Vagina (tissue), 2 donors: ENCODE measurements at regions not wholly inside any gene's neighbourhood (a gene's known extent, or its start where the extent isn't known, plus 50 kb on each side); places are given as distances from the start of the nearest gene placed in this dataset.

Experiments used
- DNase-seq, 2 donors: peaks; one replicate each; pipeline ENCODE4 v3.0.0-alpha.2; 2017; ENCODE audit errors: extremely low spot score in 2 of 2
- H3K27ac ChIP-seq: fragments of 200-600 bp; sonication (generic); one replicate; pipeline ENCODE4 v1.5.1; 2019
- H3K27me3 ChIP-seq: fragments of 200-600 bp; sonication (generic); one replicate; pipeline ENCODE4 v1.5.1; 2019
- H3K36me3 ChIP-seq, 2 donors: fragments of 200-600 bp; sonication (generic); one replicate each; pipeline ENCODE4 v1.5.1; 2017 to 2019
- H3K4me1 ChIP-seq: fragments of 200-600 bp; sonication (generic); one replicate; pipeline ENCODE4 v1.5.1; 2019
- H3K4me3 ChIP-seq, 2 donors: fragments of 200-600 bp; sonication (generic); 1 replicate in 1 of 2; 2 replicates in 1 of 2; pipeline ENCODE4 v1.5.1; 2016 to 2019
- H3K9me3 ChIP-seq: fragments of 200-600 bp; sonication (generic); one replicate; pipeline ENCODE4 v1.5.1; 2019
- CTCF ChIP-seq, 3 experiments: fragments of 450-650 bp in 2 of 3; fragments of 200-600 bp in 1 of 3; sonication (generic) in 1 of 3; IDR thresholded peaks; one replicate each; pipeline ENCODE4 v1.5.1; 2017 to 2019; ENCODE audit warnings: antibody characterized with exemption in 3 of 3, mild to moderate bottlenecking in 2 of 3, moderate library complexity in 2 of 3
- POLR2A ChIP-seq, 2 donors: fragments of 450-650 bp; IDR thresholded peaks; one replicate each; pipeline ENCODE4 v1.6.1; 2017; ENCODE audit warnings: antibody characterized with exemption in 2 of 2, mild to moderate bottlenecking in 2 of 2, moderate library complexity in 2 of 2
- POLR2AphosphoS5 ChIP-seq, 2 donors: sonication (generic); formaldehyde crosslinking; IDR thresholded peaks; one replicate each; pipeline ENCODE4 v1.9.0; 2017; ENCODE audit warnings: antibody characterized with exemption in 2 of 2, mild to moderate bottlenecking in 2 of 2, low read depth in 1 of 2; ENCODE audit not compliant: insufficient read depth in 1 of 2
- intact Hi-C: fragments of 100-400 bp; cut with DNase I; formaldehyde crosslinking; loops from one replicate; pipeline ENCODE4 v1.15.1; 2023

GRCh38 chr9:104269996-104270963 lies 176.2 kb downstream of the SMC2 start:
- no peak overlapping the region for H3K27ac ChIP-seq
- no peak for DNase-seq
- H3K36me3 ChIP-seq = no peaks in the 10 kb centered on the region
- no peaks in the 10 kb centered on the region for H3K27me3 ChIP-seq
- no peak overlapping the region for H3K4me3 ChIP-seq
- no peaks in the 10 kb centered on the region for H3K9me3 ChIP-seq
- no peak for TF ChIP-seq POLR2AphosphoS5 (IDR thresholded peaks at IDR 0.05; ENCODE audit: insufficient read depth in 1 of 2, low read depth in 1 of 2)
- no peak for TF ChIP-seq CTCF (IDR thresholded peaks at IDR 0.05)
- TF ChIP-seq POLR2A (IDR thresholded peaks at IDR 0.05) = no peak
- intact Hi-C loops = no loop called here
- no peaks in the 10 kb centered on the region for H3K4me1 ChIP-seq

GRCh38 chr9:104276709-104277245 lies 182.7 kb downstream of the SMC2 start:
- H3K27ac ChIP-seq = no peak overlapping the region
- intact Hi-C loops = no loop called here
- H3K36me3 ChIP-seq = no peaks in the 10 kb centered on the region
- no peaks in the 10 kb centered on the region for H3K27me3 ChIP-seq
- DNase-seq = no peak
- no peaks in the 10 kb centered on the region for H3K9me3 ChIP-seq
- TF ChIP-seq POLR2A (IDR thresholded peaks at IDR 0.05) (no peak), CTCF (IDR thresholded peaks at IDR 0.05) (no peak), POLR2AphosphoS5 (IDR thresholded peaks at IDR 0.05; ENCODE audit: insufficient read depth in 1 of 2, low read depth in 1 of 2) (no peak)
- H3K4me3 ChIP-seq = no peak overlapping the region
- H3K4me1 ChIP-seq = no peaks in the 10 kb centered on the region

DNA sequence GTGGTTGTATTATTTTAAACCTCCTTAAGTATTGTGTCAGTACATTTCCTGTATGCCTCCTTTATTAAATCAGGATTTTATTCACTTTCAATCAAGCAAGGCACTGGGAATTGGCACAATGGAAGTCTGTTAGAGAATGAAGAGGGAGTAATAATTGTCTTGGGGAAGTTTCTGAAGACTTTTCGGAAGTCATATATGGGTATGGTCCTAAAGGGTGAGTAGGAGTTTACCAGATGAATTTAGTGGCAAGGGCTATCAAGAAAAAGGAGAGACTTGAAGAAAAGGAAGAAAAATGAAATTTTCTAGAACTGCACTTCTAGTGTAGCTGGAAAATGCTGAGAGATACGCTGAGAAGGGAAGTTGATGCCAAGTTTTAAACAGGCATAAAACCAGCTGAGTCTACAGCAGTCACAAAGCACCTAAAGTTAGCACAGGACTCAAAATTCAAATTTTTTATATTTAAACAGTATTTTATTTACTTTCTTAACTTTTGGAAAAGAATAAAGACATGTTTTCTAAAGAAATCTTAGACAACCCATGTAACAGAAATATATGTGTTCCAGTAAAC lies 184.9 kb downstream of the SMC2 start:
- H3K27me3 ChIP-seq = no peaks in the 10 kb centered on the region
- H3K4me1 ChIP-seq = no peaks in the 10 kb centered on the region
- no peak for DNase-seq
- intact Hi-C loops = no loop called here
- no peak overlapping the region for H3K27ac ChIP-seq
- H3K4me3 ChIP-seq = no peak overlapping the region
- no peaks in the 10 kb centered on the region for H3K9me3 ChIP-seq
- no peaks in the 10 kb centered on the region for H3K36me3 ChIP-seq
- TF ChIP-seq CTCF (IDR thresholded peaks at IDR 0.05) (no peak), POLR2A (IDR thresholded peaks at IDR 0.05) (no peak), POLR2AphosphoS5 (IDR thresholded peaks at IDR 0.05; ENCODE audit: insufficient read depth in 1 of 2, low read depth in 1 of 2) (no peak)

DNA sequence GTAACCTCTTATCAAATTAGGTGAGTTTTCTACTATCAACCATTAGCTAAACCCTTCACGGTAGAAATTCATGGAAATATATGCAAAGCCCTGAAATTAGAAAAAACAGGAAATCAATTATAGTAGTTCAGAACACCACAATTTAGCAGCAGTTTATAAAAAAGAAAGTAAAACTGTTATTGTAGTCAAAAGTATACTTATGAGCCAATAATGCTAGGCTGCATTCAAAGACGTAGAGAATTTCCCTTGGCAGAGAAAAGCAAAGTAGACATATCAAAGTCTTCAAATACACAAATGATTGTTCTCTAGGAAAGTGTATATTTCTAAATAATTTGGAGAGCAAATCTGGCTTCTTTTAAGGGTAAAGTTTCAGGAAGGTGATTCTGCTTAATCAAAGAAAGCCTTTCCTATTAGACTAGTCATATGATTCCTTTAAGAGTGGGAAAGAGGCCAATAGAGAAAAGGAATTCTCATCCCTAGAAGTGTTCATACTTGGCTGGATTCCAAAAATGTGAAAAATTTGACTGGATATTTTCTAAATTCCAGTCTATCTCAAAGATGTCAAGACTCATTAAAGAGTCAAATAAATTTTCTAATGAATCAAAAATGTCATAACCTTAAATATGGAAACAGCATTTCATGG lies 185.5 kb downstream of the SMC2 start:
- H3K36me3 ChIP-seq = no peaks in the 10 kb centered on the region

More for the DNA sequence above, 185.5 kb downstream of the SMC2 start:
- no peaks in the 10 kb centered on the region for H3K4me1 ChIP-seq
- no peaks in the 10 kb centered on the region for H3K9me3 ChIP-seq
- intact Hi-C loops = no loop called here
- no peak overlapping the region for H3K27ac ChIP-seq
- TF ChIP-seq POLR2AphosphoS5 (IDR thresholded peaks at IDR 0.05; ENCODE audit: insufficient read depth in 1 of 2, low read depth in 1 of 2) = no peak
- no peak for TF ChIP-seq CTCF (IDR thresholded peaks at IDR 0.05)
- TF ChIP-seq POLR2A (IDR thresholded peaks at IDR 0.05) = no peak
- H3K27me3 ChIP-seq = no peaks in the 10 kb centered on the region
- no peak for DNase-seq
- H3K4me3 ChIP-seq = no peak overlapping the region
